ENCODE measurements at regions not wholly inside any gene's neighbourhood (a gene's known extent, or its start where the extent isn't known, plus 50 kb on each side); places are given as distances from the start of the nearest gene placed in this dataset.
A peak's percentile ranks its signal among the peaks of the same experiment; 100 is the strongest.

- Histone ChIP-seq H3K4me2 (replicated peaks; ENCODE audit: low read depth, low read length, poor library complexity, severe bottlenecking) (no peak overlapping the region), H3K27ac (ENCODE audit: low read length in 2 of 2) (no peak overlapping the region), H3K4me3 (ENCODE audit: control extremely low read depth in 1 of 5, extremely low read depth in 1 of 5, insufficient read depth in 1 of 5, low read depth in 2 of 5, low read length in 4 of 5) (no peak overlapping the region), H3K27me3 (replicated peaks in 1 of 4; ENCODE audit: control extremely low read depth in 1 of 4, control insufficient read depth in 3 of 4, insufficient read depth in 4 of 4, low read length in 3 of 4) (no peaks in the 10 kb centered on the region), H3K4me1 (ENCODE audit: control insufficient read depth in 2 of 2, insufficient read depth in 2 of 2, low read length in 2 of 2) (peaks cover 0 to 4% of the 10 kb centered on the region in 2 donors), H2AFZ (ENCODE audit: insufficient read depth, low read depth, low read length, poor library complexity, severe bottlenecking) (no peak overlapping the region), H3K79me2 (ENCODE audit: control insufficient read depth, insufficient read depth, low read length) (no peaks in the 10 kb centered on the region), H4K20me1 (ENCODE audit: control insufficient read depth, insufficient read depth, low read length, poor library complexity, severe bottlenecking) (no peaks in the 10 kb centered on the region), H3K9me3 (ENCODE audit: control extremely low read depth in 1 of 3, control insufficient read depth in 2 of 3, insufficient read depth in 1 of 3, low read length in 2 of 3) (no peaks in the 10 kb centered on the region), H3K9ac (ENCODE audit: low read length) (no peak overlapping the region), H3K36me3 (replicated peaks in 1 of 2; ENCODE audit: control extremely low read depth in 1 of 2, control insufficient read depth in 1 of 2, extremely low read depth in 1 of 2, insufficient read depth in 2 of 2, low read length in 1 of 2) (no peaks in the 10 kb centered on the region)
- intact Hi-C loops (cut with micrococcal nuclease), result no loop called here
- TF ChIP-seq EZH2 (IDR thresholded peaks at IDR 0.05; ENCODE audit: borderline replicate concordance, insufficient read depth, low read depth, low read length, poor library complexity, severe bottlenecking) (no peak), CTCF (IDR thresholded peaks at IDR 0.05) (no peak)
- Mint-ChIP-seq H3K27me3 (no peaks in the 10 kb centered on the region), H3K9me3 (ENCODE audit: insufficient read depth) (no peaks in the 10 kb centered on the region), H3K4me3 (no peak overlapping the region), H3K27ac (no peak overlapping the region), H3K4me1 (peaks cover 8% of the 10 kb centered on the region)
- POLR2A ChIA-PET, result no interaction called here
- ATAC-seq (ENCODE audit: low read depth) (no peak), DNase-seq (no peak)
- CTCF ChIA-PET, result no interaction called here
- whole genome bisulfite sequencing (ENCODE audit: insufficient coverage), result no CpG with 5 or more reads among the region's 3 CpGs
Observed at GRCh38 chr6:22101163-22101562, 195.7 kb downstream of the PRL start.

- TF ChIP-seq EZH2 (IDR thresholded peaks at IDR 0.05; ENCODE audit: borderline replicate concordance, insufficient read depth, low read depth, low read length, poor library complexity, severe bottlenecking) (no peak), CTCF (IDR thresholded peaks at IDR 0.05) (no peak)
- Histone ChIP-seq H3K4me2 (replicated peaks; ENCODE audit: low read depth, low read length, poor library complexity, severe bottlenecking) (no peak overlapping the region), H3K4me1 (ENCODE audit: control insufficient read depth in 2 of 2, insufficient read depth in 2 of 2, low read length in 2 of 2) (peaks cover 0 to 4% of the 10 kb centered on the region in 2 donors), H3K79me2 (ENCODE audit: control insufficient read depth, insufficient read depth, low read length) (no peaks in the 10 kb centered on the region), H2AFZ (ENCODE audit: insufficient read depth, low read depth, low read length, poor library complexity, severe bottlenecking) (no peak overlapping the region), H3K4me3 (ENCODE audit: control extremely low read depth in 1 of 5, extremely low read depth in 1 of 5, insufficient read depth in 1 of 5, low read depth in 2 of 5, low read length in 4 of 5) (no peak overlapping the region), H4K20me1 (ENCODE audit: control insufficient read depth, insufficient read depth, low read length, poor library complexity, severe bottlenecking) (no peaks in the 10 kb centered on the region), H3K27me3 (replicated peaks in 1 of 4; ENCODE audit: control extremely low read depth in 1 of 4, control insufficient read depth in 3 of 4, insufficient read depth in 4 of 4, low read length in 3 of 4) (no peaks in the 10 kb centered on the region), H3K36me3 (replicated peaks in 1 of 2; ENCODE audit: control extremely low read depth in 1 of 2, control insufficient read depth in 1 of 2, extremely low read depth in 1 of 2, insufficient read depth in 2 of 2, low read length in 1 of 2) (no peaks in the 10 kb centered on the region), H3K9me3 (ENCODE audit: control extremely low read depth in 1 of 3, control insufficient read depth in 2 of 3, insufficient read depth in 1 of 3, low read length in 2 of 3) (no peaks in the 10 kb centered on the region), H3K9ac (ENCODE audit: low read length) (no peak overlapping the region), H3K27ac (ENCODE audit: low read length in 2 of 2) (no peak overlapping the region)
- no peak overlapping the region for H3K4me3 Mint-ChIP-seq
- CTCF ChIA-PET, result no interaction called here
- peaks cover 8% of the 10 kb centered on the region for H3K4me1 Mint-ChIP-seq
- no peaks in the 10 kb centered on the region for H3K27me3 Mint-ChIP-seq
- ATAC-seq (ENCODE audit: low read depth) (peak; percentile 33), DNase-seq (peak; percentile 21)
- intact Hi-C loops (cut with micrococcal nuclease), result no loop called here
- 0% methylated on average over 2 of the region's 3 CpGs for WGBS (ENCODE audit: insufficient coverage)
- H3K27ac Mint-ChIP-seq, result no peak overlapping the region
- no peaks in the 10 kb centered on the region for H3K9me3 Mint-ChIP-seq (ENCODE audit: insufficient read depth)
- POLR2A ChIA-PET, result no interaction called here
Observed at GRCh38 chr6:22102671-22103070, 194.2 kb downstream of the PRL start.

All from B cell (primary cell).